OCI-LY7 (cell line): ENCODE measurements at regions not wholly inside any gene's neighbourhood (a gene's known extent, or its start where the extent isn't known, plus 50 kb on each side); places are given as distances from the start of the nearest gene placed in this dataset. TPM values are rescaled to one million over a fixed set of nuclear protein-coding genes. Genes with fewer than 3 reads are reported as not detected.

Source experiments
- BruUV-seq: library from RNA; stranded (reverse); fragments of 400-500 nt; replicated peaks from 2 replicates; lab custom pipeline; 2021; lab: Mats Ljungman, UMichigan
- CTCF ChIA-PET: fragments of 300-600 bp; sonication (Branson Sonifier 250); formaldehyde crosslinking; loops from one replicate; lab custom pipeline; 2022; ENCODE audit warnings: antibody characterized with exemption; ENCODE audit not compliant: unreplicated experiment; lab: Charles Lee
- POLR2A ChIA-PET: fragments of 300-600 bp; sonication (Branson Sonifier 250); formaldehyde crosslinking; loops from one replicate; lab custom pipeline; 2022; ENCODE audit warnings: antibody characterized with exemption; lab: Charles Lee
- DNase-seq: peaks from one replicate; pipeline ENCODE4 v3.0.0-alpha.2; 2015; ENCODE audit warnings: low spot score
- H2AFZ ChIP-seq: fragments of 200-600 bp; sonication (generic), shearing (Covaris generic); 2 replicates; pipeline ENCODE4 v1.6.1; 2014; ENCODE audit warnings: mild to moderate bottlenecking, antibody characterized with exemption, low read length, moderate library complexity
- H3K27ac ChIP-seq: fragments of 200-600 bp; sonication (generic); 2 replicates; pipeline ENCODE4 v1.5.1; 2014; ENCODE audit warnings: mixed run types, low read depth, mild to moderate bottlenecking, moderate library complexity, low read length, inconsistent platforms; ENCODE audit not compliant: poor library complexity, severe bottlenecking
- H3K36me3 ChIP-seq: fragments of 200-600 bp; sonication (generic); 2 replicates; pipeline ENCODE4 v1.6.1; 2014; ENCODE audit warnings: mild to moderate bottlenecking, antibody characterized with exemption, low read length, moderate library complexity, mixed read lengths; ENCODE audit not compliant: insufficient read depth
- H3K4me1 ChIP-seq: fragments of 200-600 bp; sonication (generic); 2 replicates; pipeline ENCODE4 v1.5.1; 2014; ENCODE audit warnings: mild to moderate bottlenecking, low read length; ENCODE audit not compliant: insufficient read depth, poor library complexity, severe bottlenecking
- H3K4me2 ChIP-seq: fragments of 200-600 bp; sonication (generic); 2 replicates; pipeline ENCODE4 v1.6.1; 2014; ENCODE audit warnings: mild to moderate bottlenecking, low read length
- H3K4me3 ChIP-seq: fragments of 200-600 bp; sonication (generic); 2 replicates; pipeline ENCODE4 v1.5.1; 2014; ENCODE audit warnings: mild to moderate bottlenecking, low read depth, low read length; ENCODE audit not compliant: poor library complexity, severe bottlenecking
- H3K79me2 ChIP-seq: fragments of 200-600 bp; sonication (generic); 2 replicates; pipeline ENCODE4 v1.6.1; 2016; ENCODE audit warnings: low read depth, mild to moderate bottlenecking, low read length, moderate library complexity, mixed read lengths; ENCODE audit not compliant: insufficient read depth
- H3K9me2 ChIP-seq: fragments of 200-600 bp; sonication (generic); 2 replicates; pipeline ENCODE4 v1.6.1; 2016; ENCODE audit warnings: mild to moderate bottlenecking, low read length, mixed read lengths; ENCODE audit not compliant: insufficient read depth
- H3K9me3 ChIP-seq: fragments of 200-600 bp; sonication (generic); 2 replicates; pipeline ENCODE4 v1.6.1; 2014; ENCODE audit warnings: mild to moderate bottlenecking, mixed run types, low read length, mixed read lengths
- H4K20me1 ChIP-seq: fragments of 200-600 bp; sonication (generic); 2 replicates; pipeline ENCODE4 v1.6.1; 2014; ENCODE audit warnings: mild to moderate bottlenecking, antibody characterized with exemption, low read length, moderate library complexity, mixed read lengths; ENCODE audit not compliant: insufficient read depth
- EZH2phosphoT487 ChIP-seq: fragments of 200-600 bp; sonication (generic); IDR thresholded peaks from 2 replicates; pipeline ENCODE4 v1.6.1; 2018; ENCODE audit warnings: low read depth, borderline replicate concordance, mild to moderate bottlenecking, mixed run types, antibody characterized with exemption, low read length, moderate library complexity, mixed read lengths
- intact Hi-C: fragments of 100-400 bp; cut with micrococcal nuclease; formaldehyde crosslinking; loops from one replicate; pipeline ENCODE4 v1.10.0; 2022; ENCODE audit not compliant: unreplicated experiment
- microRNA-seq: library from miRNA; unstranded; fragments of <30 nt; microRNA quantifications from one replicate; pipeline ENCODE4 v1.2.0, GENCODE V29; 2022; ENCODE audit warnings: borderline replicate concordance
- small RNA-seq: library from RNA; depleted of rRNA; stranded (forward); fragments of <200 nt; gene quantifications from one replicate; pipeline ENCODE3, GENCODE V24; 2014
- TF ChIP-seq, protein P1 (sequence below): fragments of 200-600 bp; sonication (generic); conservative IDR thresholded peaks from 2 replicates; pipeline ENCODE4 v1.5.1; 2014; ENCODE audit warnings: mild to moderate bottlenecking, antibody characterized with exemption, low read length, moderate library complexity, mixed read lengths

DNA sequence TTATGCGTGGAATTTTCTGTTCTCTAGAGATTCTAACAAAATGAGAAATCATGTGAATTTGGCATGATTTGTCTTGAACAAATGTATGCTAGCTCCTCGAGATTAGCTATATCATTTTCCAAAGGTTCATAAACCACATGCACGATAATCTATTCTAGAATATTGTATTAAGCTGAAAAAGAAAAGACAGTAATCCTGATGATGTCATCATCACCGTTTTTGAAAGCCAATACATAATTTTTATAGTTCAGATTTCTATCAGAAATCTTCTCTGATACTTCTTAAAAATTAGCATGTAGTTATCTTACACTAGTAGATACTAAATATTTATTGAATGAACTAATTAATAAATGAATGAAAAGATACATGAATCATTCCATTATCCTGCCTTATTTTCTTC, 111.2 kb downstream of the HAO1 start:
- intact Hi-C loops = no loop called here
- TF ChIP-seq, protein P1, sequence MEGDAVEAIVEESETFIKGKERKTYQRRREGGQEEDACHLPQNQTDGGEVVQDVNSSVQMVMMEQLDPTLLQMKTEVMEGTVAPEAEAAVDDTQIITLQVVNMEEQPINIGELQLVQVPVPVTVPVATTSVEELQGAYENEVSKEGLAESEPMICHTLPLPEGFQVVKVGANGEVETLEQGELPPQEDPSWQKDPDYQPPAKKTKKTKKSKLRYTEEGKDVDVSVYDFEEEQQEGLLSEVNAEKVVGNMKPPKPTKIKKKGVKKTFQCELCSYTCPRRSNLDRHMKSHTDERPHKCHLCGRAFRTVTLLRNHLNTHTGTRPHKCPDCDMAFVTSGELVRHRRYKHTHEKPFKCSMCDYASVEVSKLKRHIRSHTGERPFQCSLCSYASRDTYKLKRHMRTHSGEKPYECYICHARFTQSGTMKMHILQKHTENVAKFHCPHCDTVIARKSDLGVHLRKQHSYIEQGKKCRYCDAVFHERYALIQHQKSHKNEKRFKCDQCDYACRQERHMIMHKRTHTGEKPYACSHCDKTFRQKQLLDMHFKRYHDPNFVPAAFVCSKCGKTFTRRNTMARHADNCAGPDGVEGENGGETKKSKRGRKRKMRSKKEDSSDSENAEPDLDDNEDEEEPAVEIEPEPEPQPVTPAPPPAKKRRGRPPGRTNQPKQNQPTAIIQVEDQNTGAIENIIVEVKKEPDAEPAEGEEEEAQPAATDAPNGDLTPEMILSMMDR = no peak
- no peak for DNase-seq
- H3K36me3 ChIP-seq = no peaks in the 10 kb centered on the region
- no peak overlapping the region for H3K4me2 ChIP-seq
- no peak overlapping the region for H3K4me3 ChIP-seq
- no peaks in the 10 kb centered on the region for H3K9me2 ChIP-seq
- H3K79me2 ChIP-seq = no peaks in the 10 kb centered on the region
- H3K4me1 ChIP-seq = no peaks in the 10 kb centered on the region
- POLR2A ChIA-PET = no interaction called here
- BruUV-seq = no TSS peak
- no peaks in the 10 kb centered on the region for H4K20me1 ChIP-seq
- no peak overlapping the region for H3K27ac ChIP-seq
- CTCF ChIA-PET = no interaction called here
- no peak overlapping the region for H2AFZ ChIP-seq
- no peaks in the 10 kb centered on the region for H3K9me3 ChIP-seq

DNA sequence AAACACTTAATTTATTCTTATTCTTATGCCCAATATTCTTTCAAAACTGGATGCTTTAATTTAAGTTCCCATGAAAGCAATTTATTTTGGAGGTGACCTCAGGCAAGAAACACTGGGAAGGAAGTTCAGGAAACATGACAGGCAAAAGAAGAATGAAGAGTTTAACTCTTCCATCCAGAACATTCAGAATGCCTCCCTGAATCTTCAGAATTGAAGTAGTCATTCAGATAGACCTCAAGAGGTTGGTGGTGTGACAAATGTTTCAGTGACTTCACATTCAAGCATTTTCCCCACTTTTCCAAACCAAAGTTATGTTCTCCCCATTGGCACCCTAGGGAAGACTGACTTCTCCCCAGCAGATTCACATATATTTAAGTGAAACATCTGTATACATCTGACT, 110.5 kb downstream of the HAO1 start:
- H3K9me2 ChIP-seq = no peaks in the 10 kb centered on the region
- no peaks in the 10 kb centered on the region for H3K36me3 ChIP-seq
- no peaks in the 10 kb centered on the region for H3K79me2 ChIP-seq
- no peak for TF ChIP-seq EZH2phosphoT487
- TF ChIP-seq, protein P1 = no peak
- CTCF ChIA-PET = no interaction called here
- H4K20me1 ChIP-seq = no peaks in the 10 kb centered on the region
- peaks cover 3% of the 10 kb centered on the region; the same call in 1 of the 2 replicates for H3K9me3 ChIP-seq
- BruUV-seq = no TSS peak
- H3K4me3 ChIP-seq = no peak overlapping the region
- no peak overlapping the region for H2AFZ ChIP-seq
- intact Hi-C loops = loop anchor here (5.0 kb wide), 1 partner anchor 47 kb away; no protein-coding TSS in a partner anchor
- H3K27ac ChIP-seq = no peak overlapping the region
- POLR2A ChIA-PET = interaction anchor here (0.6 kb wide), 1 partner anchor 105 kb away, joined by 3 read pairs; no protein-coding TSS in a partner anchor
- DNase-seq = no peak
- no peak overlapping the region for H3K4me2 ChIP-seq
- no peaks in the 10 kb centered on the region for H3K4me1 ChIP-seq

Small RNAs in the stretch of these regions (microRNA-seq; reads per million reads assigned to microRNA genes)
- gene MIR8062 = not detected

Small RNAs in the stretch of these regions (small RNA-seq; reads per million reads assigned to genes)
- gene MIR8062 (not detected), gene RN7SL547P (not detected)
